PC-3 (cell line): ENCODE measurements at regions not wholly inside any gene's neighbourhood (a gene's known extent, or its start where the extent isn't known, plus 50 kb on each side); places are given as distances from the start of the nearest gene placed in this dataset.

Experiments
- ATAC-seq: fragments of 200-7000 bp; cut with Tn5 transposase; 2 replicates; pipeline ENCODE4 v1.9.1; 2020; ENCODE audit warnings: mild to moderate bottlenecking, moderate library complexity
- BruUV-seq: library from RNA; stranded (reverse); fragments of 400-500 nt; replicated peaks from 2 replicates; lab custom pipeline; 2021; lab: Mats Ljungman, UMichigan
- CTCF ChIA-PET: fragments of 300-600 bp; sonication (Branson Sonifier 250); formaldehyde crosslinking; loops from one replicate; lab custom pipeline; 2022; ENCODE audit warnings: antibody characterized with exemption; lab: Charles Lee
- POLR2A ChIA-PET: fragments of 300-600 bp; sonication (Branson Sonifier 250); formaldehyde crosslinking; loops from one replicate; lab custom pipeline; 2022; ENCODE audit warnings: antibody characterized with exemption; ENCODE audit not compliant: unreplicated experiment; lab: Charles Lee
- DNase-seq: peaks from one replicate; pipeline ENCODE4 v3.0.0-alpha.2; 2015
- H2AFZ ChIP-seq: fragments of 300-600 bp; sonication (generic); 2 replicates; pipeline ENCODE4 v1.6.0; 2016; ENCODE audit warnings: antibody characterized with exemption, low read length
- H3F3A ChIP-seq: fragments of 300-600 bp; sonication (generic); one replicate; pipeline ENCODE4 v1.6.0; 2017; ENCODE audit warnings: antibody characterized with exemption, low read length, control low read depth, mild to moderate bottlenecking; ENCODE audit not compliant: unreplicated experiment
- H3K27ac ChIP-seq: fragments of 300-600 bp; sonication (generic); 2 replicates; pipeline ENCODE4 v1.5.1; 2016; ENCODE audit warnings: mild to moderate bottlenecking, low read length
- H3K27me3 ChIP-seq: fragments of 300-600 bp; sonication (generic); 2 replicates; pipeline ENCODE4 v1.6.1; 2016; ENCODE audit warnings: low read length, mixed read lengths
- H3K36me3 ChIP-seq: fragments of 300-600 bp; sonication (generic); 2 replicates; pipeline ENCODE4 v1.6.1; 2016; ENCODE audit warnings: low read depth, mixed run types, low read length, mixed read lengths
- H3K4me1 ChIP-seq: fragments of 300-600 bp; sonication (generic); 2 replicates; pipeline ENCODE4 v1.5.1; 2016; ENCODE audit warnings: low read length; ENCODE audit not compliant: insufficient read depth
- H3K4me2 ChIP-seq: fragments of 300-600 bp; sonication (generic); 2 replicates; pipeline ENCODE4 v1.6.0; 2016; ENCODE audit warnings: low read length
- H3K4me3 ChIP-seq: fragments of 300-600 bp; sonication (generic); 2 replicates; pipeline ENCODE4 v1.5.1; 2016; ENCODE audit warnings: mild to moderate bottlenecking, low read length, mixed read lengths
- H3K79me2 ChIP-seq: fragments of 300-600 bp; sonication (generic); 2 replicates; pipeline ENCODE4 v1.6.1; 2017; ENCODE audit warnings: low read length, mixed read lengths
- H3K9ac ChIP-seq: fragments of 300-600 bp; sonication (generic); 2 replicates; pipeline ENCODE4 v1.6.0; 2016; ENCODE audit warnings: mild to moderate bottlenecking, low read length
- H3K9me2 ChIP-seq: fragments of 300-600 bp; sonication (generic); replicated peaks from 2 replicates; pipeline ENCODE4 v1.6.1; 2016; ENCODE audit warnings: mixed run types, low read length, mixed read lengths
- H3K9me3 ChIP-seq: fragments of 300-600 bp; sonication (generic); 2 replicates; pipeline ENCODE4 v1.6.1; 2016; ENCODE audit warnings: low read length, mixed read lengths
- H4K20me1 ChIP-seq: fragments of 300-600 bp; sonication (generic); 2 replicates; pipeline ENCODE4 v1.6.1; 2016; ENCODE audit warnings: low read length, mixed read lengths
- EZH2 ChIP-seq: fragments of 300-600 bp; sonication (generic); IDR thresholded peaks from one replicate; pipeline ENCODE4 v1.6.1; 2017; ENCODE audit warnings: antibody characterized with exemption, mild to moderate bottlenecking, low read length; ENCODE audit not compliant: unreplicated experiment
- EZH2phosphoT487 ChIP-seq: fragments of 300-600 bp; sonication (generic); IDR thresholded peaks from 2 replicates; pipeline ENCODE4 v1.6.1; 2018; ENCODE audit warnings: mild to moderate bottlenecking, antibody characterized with exemption, low read length, borderline replicate concordance
- intact Hi-C: fragments of 100-400 bp; cut with micrococcal nuclease; formaldehyde crosslinking; loops from 2 replicates; pipeline ENCODE4 v1.9.0; 2023
- TF ChIP-seq, protein P1 (sequence below): fragments of 300-600 bp; sonication (generic); conservative IDR thresholded peaks from 2 replicates; pipeline ENCODE4 v1.5.1; 2017; ENCODE audit warnings: antibody characterized with exemption, low read depth, mild to moderate bottlenecking, low read length

DNA sequence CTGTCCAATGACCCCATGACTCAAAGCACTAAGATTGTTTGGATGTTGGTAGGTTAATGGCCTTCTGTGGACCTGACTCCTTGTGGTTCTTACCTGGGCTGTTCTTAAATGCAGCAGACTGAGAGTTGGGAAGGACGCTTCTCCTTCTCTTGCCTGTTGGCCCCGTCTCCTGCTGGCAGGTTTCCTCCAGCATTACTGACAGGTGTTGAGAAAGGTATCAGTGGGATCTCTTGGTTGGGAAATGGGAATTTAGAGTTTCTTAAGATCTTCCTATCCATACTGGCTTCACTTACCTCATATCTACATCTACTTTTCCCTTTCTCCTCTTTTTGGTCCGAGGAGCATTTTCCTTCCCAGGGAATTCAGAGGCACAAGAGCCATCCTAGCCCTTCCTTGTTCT is 57.9 kb downstream of the TET3 start:
- H3K9me3 ChIP-seq: no peaks in the 10 kb centered on the region
- H3K36me3 ChIP-seq: no peaks in the 10 kb centered on the region; the same call in 1 of the 2 replicates
- no peak overlapping the region for H3K27ac ChIP-seq
- no peaks in the 10 kb centered on the region; the same call in 1 of the 2 replicates for H4K20me1 ChIP-seq
- DNase-seq (no peak), ATAC-seq (no peak)
- ChIA-PET CTCF (no interaction called here), POLR2A (no interaction called here)
- no peak overlapping the region for H3K4me2 ChIP-seq
- no peak overlapping the region for H3K9ac ChIP-seq
- H2AFZ ChIP-seq: no peak overlapping the region
- TF ChIP-seq, protein P1, sequence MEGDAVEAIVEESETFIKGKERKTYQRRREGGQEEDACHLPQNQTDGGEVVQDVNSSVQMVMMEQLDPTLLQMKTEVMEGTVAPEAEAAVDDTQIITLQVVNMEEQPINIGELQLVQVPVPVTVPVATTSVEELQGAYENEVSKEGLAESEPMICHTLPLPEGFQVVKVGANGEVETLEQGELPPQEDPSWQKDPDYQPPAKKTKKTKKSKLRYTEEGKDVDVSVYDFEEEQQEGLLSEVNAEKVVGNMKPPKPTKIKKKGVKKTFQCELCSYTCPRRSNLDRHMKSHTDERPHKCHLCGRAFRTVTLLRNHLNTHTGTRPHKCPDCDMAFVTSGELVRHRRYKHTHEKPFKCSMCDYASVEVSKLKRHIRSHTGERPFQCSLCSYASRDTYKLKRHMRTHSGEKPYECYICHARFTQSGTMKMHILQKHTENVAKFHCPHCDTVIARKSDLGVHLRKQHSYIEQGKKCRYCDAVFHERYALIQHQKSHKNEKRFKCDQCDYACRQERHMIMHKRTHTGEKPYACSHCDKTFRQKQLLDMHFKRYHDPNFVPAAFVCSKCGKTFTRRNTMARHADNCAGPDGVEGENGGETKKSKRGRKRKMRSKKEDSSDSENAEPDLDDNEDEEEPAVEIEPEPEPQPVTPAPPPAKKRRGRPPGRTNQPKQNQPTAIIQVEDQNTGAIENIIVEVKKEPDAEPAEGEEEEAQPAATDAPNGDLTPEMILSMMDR: no peak
- TF ChIP-seq EZH2phosphoT487 (no peak), EZH2 (no peak)
- no peak overlapping the region for H3K4me3 ChIP-seq
- BruUV-seq: no TSS peak
- no peaks in the 10 kb centered on the region for H3F3A ChIP-seq
- H3K79me2 ChIP-seq: peaks cover 49% of the 10 kb centered on the region
- H3K27me3 ChIP-seq: no peaks in the 10 kb centered on the region
- H3K4me1 ChIP-seq: no peaks in the 10 kb centered on the region
- H3K9me2 ChIP-seq: no peaks in the 10 kb centered on the region
- intact Hi-C loops: no loop called here

DNA sequence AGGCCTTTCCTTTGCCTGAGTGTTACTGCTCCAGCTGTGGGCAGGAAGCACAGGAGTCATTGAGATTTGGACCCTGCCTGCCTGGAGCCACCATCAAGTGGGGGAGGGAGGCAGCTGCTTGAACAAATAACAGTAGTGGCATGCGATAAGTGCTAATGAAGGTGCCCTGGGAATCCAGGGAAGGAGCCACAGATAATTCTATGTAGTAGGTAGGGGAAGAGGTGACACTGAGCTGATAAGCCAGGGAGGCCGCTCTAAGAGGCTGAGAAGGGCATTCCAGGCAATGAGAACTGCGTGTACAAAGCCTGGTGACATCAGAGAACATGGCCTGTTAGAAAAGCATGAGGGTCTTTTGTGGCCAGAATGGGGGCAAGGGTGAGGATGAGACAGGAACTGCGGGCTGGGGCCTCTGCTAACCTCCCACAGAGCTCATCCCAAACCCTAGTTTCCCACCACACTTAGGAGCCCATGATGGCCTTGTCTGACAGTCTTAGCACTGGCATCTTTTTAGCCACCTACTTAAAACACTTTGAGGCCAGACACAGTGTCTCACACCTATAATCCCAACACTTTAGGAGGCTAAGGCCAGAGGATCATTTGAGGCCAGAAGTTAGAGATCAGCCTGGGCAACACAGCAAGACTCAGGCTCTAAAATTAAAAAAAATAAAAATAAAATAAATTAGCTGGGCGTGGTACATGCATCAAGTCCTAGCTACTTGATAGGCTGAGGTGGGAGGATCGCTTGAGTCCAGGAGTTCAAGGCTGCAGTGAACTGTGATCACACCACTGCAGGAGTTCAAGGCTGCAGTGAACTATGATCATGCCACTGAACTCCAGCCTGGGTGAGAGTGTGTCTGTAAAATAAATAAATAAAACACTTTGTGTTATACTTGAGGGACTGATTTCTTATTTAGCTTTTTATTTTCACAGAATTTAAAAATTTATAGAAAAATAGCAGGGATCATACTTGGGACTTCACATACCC is 58.9 kb downstream of the TET3 start:
- TF ChIP-seq, protein P1: no peak
- TF ChIP-seq EZH2: no peak
- TF ChIP-seq EZH2phosphoT487: no peak
- Histone ChIP-seq H3K9me3 (no peaks in the 10 kb centered on the region), H3K36me3 (no peaks in the 10 kb centered on the region; the same call in 1 of the 2 replicates), H3K9ac (no peak overlapping the region), H2AFZ (no peak overlapping the region), H3K27me3 (no peaks in the 10 kb centered on the region), H3K4me1 (no peaks in the 10 kb centered on the region), H3K79me2 (peaks cover 40% of the 10 kb centered on the region), H4K20me1 (no peaks in the 10 kb centered on the region; the same call in 1 of the 2 replicates), H3K27ac (no peak overlapping the region), H3F3A (no peaks in the 10 kb centered on the region), H3K9me2 (no peaks in the 10 kb centered on the region), H3K4me3 (no peak overlapping the region), H3K4me2 (no peak overlapping the region)
- ATAC-seq (no peak), DNase-seq (no peak)
- ChIA-PET POLR2A (no interaction called here), CTCF (no interaction called here)
- intact Hi-C loops: no loop called here
- no TSS peak for BruUV-seq

DNA sequence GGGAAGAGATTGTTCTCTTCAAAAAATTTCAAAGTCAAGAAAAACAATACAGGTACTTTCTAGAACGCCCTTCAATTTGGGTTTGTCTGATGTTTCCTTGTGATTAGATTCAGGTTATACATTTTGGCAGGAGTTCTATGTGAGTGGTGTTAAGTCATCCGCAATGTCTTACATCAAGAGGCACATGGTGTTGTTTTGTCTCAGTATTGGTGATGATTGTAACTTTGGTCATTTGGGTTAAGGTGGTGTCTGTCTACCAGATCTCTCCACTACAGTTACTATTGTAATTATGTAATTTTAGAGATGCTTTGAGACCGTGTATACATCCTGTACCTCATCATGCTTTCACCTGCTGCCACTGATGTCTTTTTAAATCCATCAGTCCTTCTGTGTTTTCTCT is 60.3 kb downstream of the TET3 start:
- DNase-seq (no peak), ATAC-seq (no peak)
- H3K9ac ChIP-seq: no peak overlapping the region
- no peaks in the 10 kb centered on the region for H3K27me3 ChIP-seq
- no peaks in the 10 kb centered on the region for H3K9me3 ChIP-seq
- no peaks in the 10 kb centered on the region; the same call in 1 of the 2 replicates for H4K20me1 ChIP-seq
- no peak overlapping the region for H3K27ac ChIP-seq
- H3K4me2 ChIP-seq: no peak overlapping the region
- no peak overlapping the region for H3K4me3 ChIP-seq
- no TSS peak for BruUV-seq
- ChIA-PET POLR2A (no interaction called here), CTCF (no interaction called here)
- no peaks in the 10 kb centered on the region for H3F3A ChIP-seq
- H2AFZ ChIP-seq: no peak overlapping the region
- H3K9me2 ChIP-seq: no peaks in the 10 kb centered on the region
- TF ChIP-seq EZH2 (no peak), EZH2phosphoT487 (no peak)
- TF ChIP-seq, protein P1: no peak
- no peaks in the 10 kb centered on the region; the same call in 1 of the 2 replicates for H3K36me3 ChIP-seq
- intact Hi-C loops: no loop called here
- peaks cover 28% of the 10 kb centered on the region for H3K79me2 ChIP-seq
- no peaks in the 10 kb centered on the region for H3K4me1 ChIP-seq
